ENCODE measurements at regions not wholly inside any gene's neighbourhood (a gene's known extent, or its start where the extent isn't known, plus 50 kb on each side); places are given as distances from the start of the nearest gene placed in this dataset.

DNA sequence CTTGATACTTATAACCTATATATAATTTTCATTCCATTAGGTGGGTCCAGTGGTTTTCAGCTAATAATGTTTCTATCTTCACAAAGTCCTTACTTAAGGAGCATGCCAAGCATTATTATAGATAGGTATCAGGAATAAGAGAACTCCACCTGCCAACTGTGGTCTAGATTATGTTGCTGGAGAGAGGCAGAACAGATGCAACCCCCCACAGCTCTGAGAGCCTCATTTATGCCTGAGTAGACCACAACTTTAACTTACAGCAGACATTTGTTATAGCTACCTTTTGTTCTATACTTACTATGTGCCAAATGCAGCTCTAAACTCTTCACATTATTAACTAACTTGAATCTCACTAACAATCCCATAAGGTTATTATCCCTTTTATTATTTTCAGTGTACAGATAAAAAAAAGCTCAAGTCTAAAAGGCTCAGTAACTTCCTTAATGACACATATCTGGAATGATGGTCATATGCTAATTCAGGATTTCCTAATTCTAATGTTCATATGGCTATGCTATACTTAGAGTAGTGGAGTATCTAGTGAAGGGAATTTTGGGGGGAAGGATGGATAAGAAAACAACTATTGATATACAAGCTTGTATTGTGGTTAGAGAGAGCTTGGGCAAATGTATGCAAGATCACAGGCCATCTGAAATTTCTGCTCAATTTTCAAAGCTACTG, 119.1 kb upstream of the RND3 start:
- in situ Hi-C loops (cut with MboI; ENCODE audit: low sequenced_read_pairs, unreplicated experiment): no loop called here
- TF ChIP-seq, protein P1, sequence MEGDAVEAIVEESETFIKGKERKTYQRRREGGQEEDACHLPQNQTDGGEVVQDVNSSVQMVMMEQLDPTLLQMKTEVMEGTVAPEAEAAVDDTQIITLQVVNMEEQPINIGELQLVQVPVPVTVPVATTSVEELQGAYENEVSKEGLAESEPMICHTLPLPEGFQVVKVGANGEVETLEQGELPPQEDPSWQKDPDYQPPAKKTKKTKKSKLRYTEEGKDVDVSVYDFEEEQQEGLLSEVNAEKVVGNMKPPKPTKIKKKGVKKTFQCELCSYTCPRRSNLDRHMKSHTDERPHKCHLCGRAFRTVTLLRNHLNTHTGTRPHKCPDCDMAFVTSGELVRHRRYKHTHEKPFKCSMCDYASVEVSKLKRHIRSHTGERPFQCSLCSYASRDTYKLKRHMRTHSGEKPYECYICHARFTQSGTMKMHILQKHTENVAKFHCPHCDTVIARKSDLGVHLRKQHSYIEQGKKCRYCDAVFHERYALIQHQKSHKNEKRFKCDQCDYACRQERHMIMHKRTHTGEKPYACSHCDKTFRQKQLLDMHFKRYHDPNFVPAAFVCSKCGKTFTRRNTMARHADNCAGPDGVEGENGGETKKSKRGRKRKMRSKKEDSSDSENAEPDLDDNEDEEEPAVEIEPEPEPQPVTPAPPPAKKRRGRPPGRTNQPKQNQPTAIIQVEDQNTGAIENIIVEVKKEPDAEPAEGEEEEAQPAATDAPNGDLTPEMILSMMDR (IDR thresholded peaks at IDR 0.05; ENCODE audit: borderline replicate concordance, control extremely low read depth, extremely low read depth, insufficient read depth, missing control alignments): no peak
- DNase-seq (ENCODE audit: low spot score): no peak

DNA sequence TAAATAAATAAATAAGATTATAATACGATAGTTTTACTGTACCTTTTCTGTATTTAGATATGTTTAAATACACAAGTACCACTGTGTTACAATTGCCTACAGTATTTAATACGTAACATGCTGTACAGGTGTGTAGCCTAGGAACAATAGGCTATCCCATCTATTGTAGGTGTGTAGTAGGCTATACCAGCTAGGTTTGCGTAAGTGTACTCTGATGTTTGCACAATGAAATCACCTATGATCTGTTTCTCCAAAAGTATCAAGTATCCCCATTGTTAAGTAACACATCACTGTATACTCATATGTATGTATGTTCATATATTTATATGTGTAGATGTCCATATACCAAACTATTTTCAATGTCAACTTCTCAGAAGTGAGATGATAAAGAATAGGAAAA, 118.2 kb upstream of the RND3 start:
- no peak for DNase-seq (ENCODE audit: low spot score)
- in situ Hi-C loops (cut with MboI; ENCODE audit: low sequenced_read_pairs, unreplicated experiment): no loop called here
- TF ChIP-seq, protein P1 (IDR thresholded peaks at IDR 0.05; ENCODE audit: borderline replicate concordance, control extremely low read depth, extremely low read depth, insufficient read depth, missing control alignments): no peak

DNA sequence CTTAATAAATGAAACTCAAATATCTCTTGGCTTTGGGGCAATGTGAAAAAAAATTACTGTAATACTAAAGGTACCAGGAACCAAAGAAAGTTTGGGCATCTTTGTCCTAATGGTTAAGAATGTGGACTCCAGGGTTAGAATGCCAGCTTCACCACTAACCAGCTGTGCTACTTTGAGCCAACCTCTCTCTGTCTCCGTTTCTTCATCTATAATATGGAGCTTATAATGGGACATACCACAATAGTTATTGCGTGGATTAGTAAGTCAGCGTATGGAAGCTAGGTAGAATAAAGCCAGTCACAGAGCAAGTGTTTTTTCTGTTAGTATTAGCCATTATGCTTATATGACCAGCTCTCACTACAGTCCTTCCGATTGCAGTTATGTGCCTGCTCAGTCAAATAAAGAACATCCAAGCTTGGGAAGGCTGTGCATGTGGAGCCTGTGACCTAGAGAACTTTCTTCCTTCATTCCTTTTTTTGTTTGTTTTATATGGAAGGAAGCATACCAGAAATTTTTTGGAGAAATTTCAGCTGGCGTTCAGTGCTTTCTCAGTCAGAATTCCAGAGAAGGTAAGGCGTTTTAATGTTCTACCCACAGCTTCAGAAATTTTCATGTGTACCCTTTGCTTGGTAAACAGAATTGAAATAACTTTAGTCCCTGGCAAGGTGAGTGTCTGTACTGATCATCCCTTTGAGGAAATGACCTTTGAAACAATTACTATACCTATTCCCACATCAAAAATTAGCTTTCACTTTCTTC, 114.0 kb upstream of the RND3 start:
- in situ Hi-C loops (cut with MboI; ENCODE audit: low sequenced_read_pairs, unreplicated experiment): no loop called here

DNA sequence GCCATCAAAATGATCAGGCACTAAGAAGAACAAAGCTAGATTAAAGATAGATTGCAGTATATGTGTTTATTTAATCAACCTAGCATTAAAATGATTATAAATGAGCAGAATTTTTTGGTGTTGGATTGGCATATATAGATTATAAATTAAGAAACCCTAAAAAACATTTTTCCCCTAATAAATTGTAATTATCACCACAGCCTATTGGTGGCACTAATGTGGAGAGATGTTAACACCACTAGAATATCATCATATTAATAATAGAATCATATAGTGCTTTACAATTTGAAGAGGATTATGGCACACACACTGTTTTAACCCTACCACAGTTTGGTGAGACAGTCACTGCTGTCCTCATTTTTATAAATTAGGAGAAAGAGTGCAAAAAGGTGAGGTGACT, 112.4 kb upstream of the RND3 start:
- no peak for DNase-seq (ENCODE audit: low spot score)
- in situ Hi-C loops (cut with MboI; ENCODE audit: low sequenced_read_pairs, unreplicated experiment): no loop called here
- TF ChIP-seq, protein P1 (IDR thresholded peaks at IDR 0.05; ENCODE audit: borderline replicate concordance, control extremely low read depth, extremely low read depth, insufficient read depth, missing control alignments): no peak

More for the DNA sequence above, 114.0 kb upstream of the RND3 start:
- no peak for DNase-seq (ENCODE audit: low spot score)
- TF ChIP-seq, protein P1 (IDR thresholded peaks at IDR 0.05; ENCODE audit: borderline replicate concordance, control extremely low read depth, extremely low read depth, insufficient read depth, missing control alignments): no peak

DNA sequence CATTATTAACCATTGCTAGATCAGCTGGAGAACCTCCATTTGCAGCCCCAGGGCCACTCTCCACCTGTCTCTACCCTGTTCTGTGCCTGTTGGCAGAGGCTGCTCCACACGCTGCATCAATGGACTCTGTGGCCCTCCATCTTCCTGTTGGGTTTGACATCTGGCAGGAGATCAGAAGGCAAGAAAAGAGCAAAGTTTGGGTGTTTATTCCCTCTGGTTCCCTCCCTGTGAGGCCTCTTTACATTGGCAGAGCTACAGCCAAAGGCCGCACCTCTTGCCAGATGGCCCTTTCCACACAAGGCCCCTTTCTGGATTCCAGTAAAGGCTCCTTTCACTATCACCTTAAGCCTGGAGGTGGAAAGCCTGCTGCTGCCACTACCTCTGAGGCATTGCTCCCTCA, 110.9 kb upstream of the RND3 start:
- TF ChIP-seq, protein P1 (IDR thresholded peaks at IDR 0.05; ENCODE audit: borderline replicate concordance, control extremely low read depth, extremely low read depth, insufficient read depth, missing control alignments): no peak
- in situ Hi-C loops (cut with MboI; ENCODE audit: low sequenced_read_pairs, unreplicated experiment): no loop called here
- no peak for DNase-seq (ENCODE audit: low spot score)

DNA sequence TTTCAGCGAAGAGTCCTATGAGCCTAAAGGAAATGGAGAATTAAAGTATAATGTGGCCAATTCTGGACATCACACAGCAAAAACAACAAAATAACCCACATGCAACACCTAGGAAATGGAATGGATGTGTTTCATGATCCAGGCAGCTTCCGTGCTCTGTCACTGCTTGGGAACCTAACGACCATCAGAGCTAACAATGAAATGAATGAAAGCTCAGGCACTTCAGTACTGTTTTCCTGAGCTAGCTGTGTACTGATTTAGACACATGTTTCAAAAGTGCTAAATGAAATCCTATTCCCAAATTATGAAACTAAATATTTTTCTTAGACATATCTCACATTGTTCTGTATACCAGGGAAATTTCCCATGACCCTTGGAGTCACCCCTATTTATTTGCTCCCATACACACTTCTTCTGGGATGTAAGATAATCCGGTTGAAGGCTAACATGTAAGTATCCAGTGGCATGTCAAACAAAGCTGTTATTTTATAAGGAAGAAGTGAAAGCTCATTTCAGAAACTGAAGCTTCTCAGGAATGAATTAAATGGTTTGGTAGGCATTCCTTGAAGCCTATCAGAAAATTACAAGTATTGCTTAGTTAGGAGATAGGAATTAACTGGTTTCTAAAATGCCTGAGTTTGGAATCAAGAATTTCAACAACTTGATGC, 108.5 kb upstream of the RND3 start:
- TF ChIP-seq, protein P1 (IDR thresholded peaks at IDR 0.05; ENCODE audit: borderline replicate concordance, control extremely low read depth, extremely low read depth, insufficient read depth, missing control alignments): no peak
- no peak for DNase-seq (ENCODE audit: low spot score)
- in situ Hi-C loops (cut with MboI; ENCODE audit: low sequenced_read_pairs, unreplicated experiment): no loop called here

All from GM13976 (cell line).